ENCODE measurements at regions not wholly inside any gene's neighbourhood (a gene's known extent, or its start where the extent isn't known, plus 50 kb on each side); places are given as distances from the start of the nearest gene placed in this dataset.

DNA sequence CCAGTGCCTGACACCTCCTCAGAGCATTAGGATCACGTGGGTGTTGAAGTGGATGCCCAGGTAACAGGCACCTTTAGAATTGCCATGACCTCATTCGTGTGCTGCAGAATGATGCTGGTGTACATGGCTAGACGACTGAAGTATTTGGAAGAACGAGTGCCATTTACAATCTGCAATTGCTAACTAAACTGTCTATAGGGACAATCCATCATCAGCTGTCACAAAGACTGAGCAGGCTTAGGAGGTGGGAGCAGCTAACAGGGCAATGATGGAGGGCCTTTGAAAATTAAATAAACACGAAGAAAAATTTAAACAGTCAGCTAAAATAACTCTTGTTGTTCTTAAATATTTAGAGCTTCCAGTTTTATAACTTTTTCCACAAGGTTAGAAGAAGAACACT lies 375.8 kb downstream of the GADD45G start:
- CTCF ChIA-PET: interaction anchor here (1.0 to 1.4 kb wide), 3 partner anchors 11 to 377 kb away, joined by 3 read pairs; no protein-coding TSS in a partner anchor
- no peak for ATAC-seq
- H3K9me3 Mint-ChIP-seq: peaks cover 2% of the 10 kb centered on the region
- peaks cover 28% of the 10 kb centered on the region for H3K27me3 Mint-ChIP-seq
- H3K4me3 Mint-ChIP-seq: no peak overlapping the region
- no peak for DNase-seq
- intact Hi-C loops (cut with micrococcal nuclease): no loop called here
- POLR2A ChIA-PET: interaction anchor here (1.3 kb wide), 1 partner anchor 107 kb away, joined by 3 read pairs; no protein-coding TSS in a partner anchor
- H3K36me3 Mint-ChIP-seq (ENCODE audit: low read depth): peaks cover 1% of the 10 kb centered on the region
- H3K4me1 Mint-ChIP-seq (ENCODE audit: low read depth): peaks cover 31% of the 10 kb centered on the region
- H3K27ac Mint-ChIP-seq: no peak overlapping the region
- TF ChIP-seq, protein P1, sequence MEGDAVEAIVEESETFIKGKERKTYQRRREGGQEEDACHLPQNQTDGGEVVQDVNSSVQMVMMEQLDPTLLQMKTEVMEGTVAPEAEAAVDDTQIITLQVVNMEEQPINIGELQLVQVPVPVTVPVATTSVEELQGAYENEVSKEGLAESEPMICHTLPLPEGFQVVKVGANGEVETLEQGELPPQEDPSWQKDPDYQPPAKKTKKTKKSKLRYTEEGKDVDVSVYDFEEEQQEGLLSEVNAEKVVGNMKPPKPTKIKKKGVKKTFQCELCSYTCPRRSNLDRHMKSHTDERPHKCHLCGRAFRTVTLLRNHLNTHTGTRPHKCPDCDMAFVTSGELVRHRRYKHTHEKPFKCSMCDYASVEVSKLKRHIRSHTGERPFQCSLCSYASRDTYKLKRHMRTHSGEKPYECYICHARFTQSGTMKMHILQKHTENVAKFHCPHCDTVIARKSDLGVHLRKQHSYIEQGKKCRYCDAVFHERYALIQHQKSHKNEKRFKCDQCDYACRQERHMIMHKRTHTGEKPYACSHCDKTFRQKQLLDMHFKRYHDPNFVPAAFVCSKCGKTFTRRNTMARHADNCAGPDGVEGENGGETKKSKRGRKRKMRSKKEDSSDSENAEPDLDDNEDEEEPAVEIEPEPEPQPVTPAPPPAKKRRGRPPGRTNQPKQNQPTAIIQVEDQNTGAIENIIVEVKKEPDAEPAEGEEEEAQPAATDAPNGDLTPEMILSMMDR (IDR thresholded peaks at IDR 0.05): no peak

DNA sequence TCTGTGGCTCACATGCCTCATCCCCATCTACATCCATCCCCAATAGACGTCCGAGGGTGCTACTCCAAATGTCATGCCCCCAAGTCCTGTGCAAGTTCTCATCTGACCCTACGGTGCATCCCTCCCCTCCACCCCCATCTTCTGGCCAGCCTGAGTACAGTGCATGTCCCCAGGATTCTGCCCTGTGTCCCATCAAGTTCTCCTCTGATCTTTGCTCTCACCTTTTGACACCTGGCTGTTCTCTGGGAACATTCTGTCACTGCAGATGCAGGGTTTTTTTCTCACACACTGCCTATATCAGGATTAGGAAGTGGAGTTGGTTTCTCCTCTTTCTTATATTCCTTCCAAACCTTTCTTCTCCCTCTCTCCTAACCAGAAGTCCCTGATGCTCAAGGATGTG lies 377.2 kb downstream of the GADD45G start:
- H3K27ac Mint-ChIP-seq: no peak overlapping the region
- peaks cover 31% of the 10 kb centered on the region for H3K4me1 Mint-ChIP-seq (ENCODE audit: low read depth)

DNA sequence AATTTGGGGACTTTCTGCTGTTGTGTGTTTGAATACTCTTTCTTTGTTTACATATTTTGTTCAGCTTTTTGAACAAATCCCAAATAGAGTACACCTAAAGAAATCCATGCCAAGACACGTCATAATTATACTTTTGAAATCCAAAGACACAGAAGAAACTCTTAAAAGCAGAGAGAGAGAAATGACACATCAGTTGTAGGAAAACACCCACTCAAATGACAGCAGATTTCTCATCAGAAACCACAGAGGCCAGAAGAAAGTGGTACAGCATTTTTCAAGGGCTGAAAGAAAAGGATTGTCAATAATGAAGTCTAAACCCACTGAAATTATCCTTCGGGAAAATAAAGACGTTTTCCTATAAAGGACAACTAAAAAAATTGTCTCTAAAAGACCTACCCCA lies 378.6 kb downstream of the GADD45G start:
- peaks cover 26% of the 10 kb centered on the region for H3K27me3 Mint-ChIP-seq
- peaks cover 31% of the 10 kb centered on the region for H3K4me1 Mint-ChIP-seq (ENCODE audit: low read depth)
- H3K36me3 Mint-ChIP-seq (ENCODE audit: low read depth): peaks cover 1% of the 10 kb centered on the region
- H3K27ac Mint-ChIP-seq: peak overlapping the region; percentile 81
- H3K9me3 Mint-ChIP-seq: peaks cover 2% of the 10 kb centered on the region
- peak; percentile 48 for ATAC-seq
- CTCF ChIA-PET: interaction anchor here (1.0 to 1.8 kb wide), 7 partner anchors 9 to 385 kb away, joined by 3 to 9 read pairs (median 4); no protein-coding TSS in a partner anchor
- TF ChIP-seq, protein P1 (IDR thresholded peaks at IDR 0.05): no peak
- POLR2A ChIA-PET: interaction anchor here (2.2 kb wide), 1 partner anchor 16 kb away, joined by 16 read pairs; no protein-coding TSS in a partner anchor
- peak overlapping the region; percentile 31 for H3K4me3 Mint-ChIP-seq
- intact Hi-C loops (cut with micrococcal nuclease): no loop called here
- DNase-seq: peak; percentile 26

More for the DNA sequence above, 377.2 kb downstream of the GADD45G start:
- no peak for ATAC-seq
- peaks cover 2% of the 10 kb centered on the region for H3K9me3 Mint-ChIP-seq
- H3K4me3 Mint-ChIP-seq: no peak overlapping the region
- ChIA-PET CTCF (no interaction called here), POLR2A (interaction anchor here (1.3 kb wide), 1 partner anchor 105 kb away, joined by 3 read pairs; no protein-coding TSS in a partner anchor)
- H3K36me3 Mint-ChIP-seq (ENCODE audit: low read depth): peaks cover 1% of the 10 kb centered on the region
- no peak for DNase-seq
- intact Hi-C loops (cut with micrococcal nuclease): no loop called here
- TF ChIP-seq, protein P1 (IDR thresholded peaks at IDR 0.05): no peak
- H3K27me3 Mint-ChIP-seq: peaks cover 28% of the 10 kb centered on the region

DNA sequence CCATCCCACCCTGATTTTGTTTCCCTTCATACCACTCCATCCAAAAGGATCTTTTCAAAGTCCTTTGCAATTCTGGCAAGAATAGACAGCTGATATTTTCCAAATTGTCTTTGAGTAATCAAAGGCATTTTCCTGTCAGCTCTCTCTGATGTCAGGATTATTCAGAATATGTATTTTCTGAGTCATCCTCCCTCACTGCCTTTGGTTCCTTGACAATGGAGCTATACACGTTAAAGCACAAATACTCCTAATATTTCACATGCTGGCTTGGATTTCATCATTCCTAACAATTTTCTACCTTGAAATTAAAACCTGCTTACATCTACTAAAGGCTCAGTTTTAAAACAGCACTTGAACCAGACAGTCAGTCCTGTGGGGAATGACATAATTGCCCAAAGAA lies 379.4 kb downstream of the GADD45G start:
- Mint-ChIP-seq H3K4me3 (no peak overlapping the region), H3K27me3 (peaks cover 21% of the 10 kb centered on the region), H3K36me3 (ENCODE audit: low read depth) (peaks cover 1% of the 10 kb centered on the region), H3K27ac (peak overlapping the region; percentile 81), H3K9me3 (peaks cover 2% of the 10 kb centered on the region), H3K4me1 (ENCODE audit: low read depth) (peaks cover 31% of the 10 kb centered on the region)
- ATAC-seq (peak; percentile 45), DNase-seq (no peak)
- TF ChIP-seq, protein P1 (IDR thresholded peaks at IDR 0.05): no peak
- CTCF ChIA-PET: interaction anchor here (1.0 to 1.8 kb wide), 7 partner anchors 8 to 386 kb away, joined by 3 to 9 read pairs (median 4); no protein-coding TSS in a partner anchor
- POLR2A ChIA-PET: interaction anchor here (1.2 to 2.2 kb wide), 2 partner anchors 15 to 23 kb away, joined by 3 to 16 read pairs; no protein-coding TSS in a partner anchor
- intact Hi-C loops (cut with micrococcal nuclease): no loop called here

DNA sequence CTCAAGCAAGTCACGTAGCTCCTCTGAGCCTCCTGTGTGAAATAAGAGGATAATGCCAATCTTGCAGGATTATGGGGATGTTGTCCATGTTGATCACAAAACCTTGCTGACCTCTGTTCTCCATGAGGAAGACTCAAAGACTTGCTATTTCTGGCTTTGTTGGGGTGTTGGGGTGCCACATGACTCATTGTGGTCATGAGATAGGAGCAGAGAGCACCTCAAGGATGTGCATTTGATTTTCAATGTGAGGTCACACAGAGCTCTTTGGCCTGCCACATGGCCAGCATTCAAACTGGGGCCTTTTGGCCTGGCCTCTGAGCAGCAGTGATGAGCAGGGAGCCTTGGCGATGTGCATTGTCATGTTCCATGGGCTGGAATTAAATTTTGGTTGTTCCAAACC lies 380.3 kb downstream of the GADD45G start:
- ChIA-PET CTCF (interaction anchor here (1.4 to 1.8 kb wide), 2 partner anchors 14 to 387 kb away, joined by 4 to 9 read pairs; no protein-coding TSS in a partner anchor), POLR2A (interaction anchor here (1.2 to 2.2 kb wide), 2 partner anchors 14 to 24 kb away, joined by 3 to 16 read pairs; no protein-coding TSS in a partner anchor)
- Mint-ChIP-seq H3K4me1 (ENCODE audit: low read depth) (peaks cover 31% of the 10 kb centered on the region), H3K4me3 (no peak overlapping the region), H3K27me3 (peaks cover 12% of the 10 kb centered on the region), H3K27ac (peak overlapping the region; percentile 0), H3K9me3 (peaks cover 2% of the 10 kb centered on the region), H3K36me3 (ENCODE audit: low read depth) (peaks cover 1% of the 10 kb centered on the region)
- DNase-seq (no peak), ATAC-seq (no peak)
- TF ChIP-seq, protein P1 (IDR thresholded peaks at IDR 0.05): no peak
- intact Hi-C loops (cut with micrococcal nuclease): no loop called here

Data from activated CD8-positive, alpha-beta T cell treated with anti-CD3 and anti-CD28 coated beads for 36 hours (primary cell).